CD4-positive, CD25-positive, alpha-beta regulatory T cell (primary cell): ENCODE measurements at regions not wholly inside any gene's neighbourhood (a gene's known extent, or its start where the extent isn't known, plus 50 kb on each side); places are given as distances from the start of the nearest gene placed in this dataset.
A peak's percentile ranks its signal among the peaks of the same experiment; 100 is the strongest.

Experiments used
- ATAC-seq, 2 donors: fragments of 150-1000 bp; cut with Tn5 transposase; one replicate each; pipeline ENCODE4 v1.10.0; 2021; ENCODE audit warnings: low read depth in 2 of 2, moderate number of reproducible peaks in 2 of 2, moderate library complexity in 1 of 2
- DNase-seq, 3 donors: peaks; one replicate each; pipeline versions ENCODE4 v3.0.0 to v3.0.0-alpha.2; 2012 to 2022; ENCODE audit warnings: mixed read lengths in 1 of 3
- H3K27ac ChIP-seq: one replicate; pipeline ENCODE4 v1.7.0; 2013; ENCODE audit warnings: mild to moderate bottlenecking, low read length; ENCODE audit not compliant: insufficient read depth, poor library complexity, severe bottlenecking
- H3K27me3 ChIP-seq: one replicate; pipeline ENCODE4 v1.7.0; 2013; ENCODE audit warnings: low read length; ENCODE audit not compliant: control insufficient read depth, insufficient read depth
- H3K36me3 ChIP-seq: one replicate; pipeline ENCODE4 v1.7.0; 2013; ENCODE audit warnings: mild to moderate bottlenecking, low read length, moderate library complexity; ENCODE audit not compliant: control insufficient read depth, insufficient read depth
- H3K4me1 ChIP-seq: 2 replicates; pipeline ENCODE4 v1.7.0; 2013; ENCODE audit warnings: mild to moderate bottlenecking, low read length; ENCODE audit not compliant: insufficient read depth, control insufficient read depth, poor library complexity, severe bottlenecking
- H3K4me3 ChIP-seq: one replicate; pipeline ENCODE4 v1.7.0; 2013; ENCODE audit warnings: low read depth, mild to moderate bottlenecking, low read length, moderate library complexity
- H3K9me3 ChIP-seq, 2 experiments: 1 replicate in 1 of 2; 2 replicates in 1 of 2; pipeline ENCODE4 v1.7.0; 2013; ENCODE audit warnings: low read length in 2 of 2, mild to moderate bottlenecking in 1 of 2, moderate library complexity in 1 of 2; ENCODE audit not compliant: control insufficient read depth in 2 of 2
- H3K27ac Mint-ChIP-seq, 3 donors: one replicate each; pipeline ENCODE4 v1.8.0; 2020 to 2022; ENCODE audit warnings: mild to moderate bottlenecking in 3 of 3, mixed read lengths in 3 of 3, moderate library complexity in 2 of 3
- H3K27me3 Mint-ChIP-seq: one replicate; pipeline ENCODE4 v1.8.0; 2022; ENCODE audit warnings: mild to moderate bottlenecking, mixed read lengths
- H3K36me3 Mint-ChIP-seq: one replicate; pipeline ENCODE4 v1.8.0; 2020; ENCODE audit warnings: mixed read lengths
- H3K4me1 Mint-ChIP-seq, 4 donors: one replicate each; pipeline ENCODE4 v1.8.0; 2020 to 2022; ENCODE audit warnings: mixed read lengths in 4 of 4, mild to moderate bottlenecking in 1 of 4
- H3K4me3 Mint-ChIP-seq, 4 donors: one replicate each; pipeline ENCODE4 v1.8.0; 2020 to 2022; ENCODE audit warnings: mild to moderate bottlenecking in 4 of 4, mixed read lengths in 4 of 4, moderate library complexity in 3 of 4
- H3K9me3 Mint-ChIP-seq, 7 donors: one replicate each; pipeline ENCODE4 v1.8.0; 2020 to 2022; ENCODE audit warnings: mixed read lengths in 7 of 7, mild to moderate bottlenecking in 3 of 7, moderate library complexity in 2 of 7

DNA sequence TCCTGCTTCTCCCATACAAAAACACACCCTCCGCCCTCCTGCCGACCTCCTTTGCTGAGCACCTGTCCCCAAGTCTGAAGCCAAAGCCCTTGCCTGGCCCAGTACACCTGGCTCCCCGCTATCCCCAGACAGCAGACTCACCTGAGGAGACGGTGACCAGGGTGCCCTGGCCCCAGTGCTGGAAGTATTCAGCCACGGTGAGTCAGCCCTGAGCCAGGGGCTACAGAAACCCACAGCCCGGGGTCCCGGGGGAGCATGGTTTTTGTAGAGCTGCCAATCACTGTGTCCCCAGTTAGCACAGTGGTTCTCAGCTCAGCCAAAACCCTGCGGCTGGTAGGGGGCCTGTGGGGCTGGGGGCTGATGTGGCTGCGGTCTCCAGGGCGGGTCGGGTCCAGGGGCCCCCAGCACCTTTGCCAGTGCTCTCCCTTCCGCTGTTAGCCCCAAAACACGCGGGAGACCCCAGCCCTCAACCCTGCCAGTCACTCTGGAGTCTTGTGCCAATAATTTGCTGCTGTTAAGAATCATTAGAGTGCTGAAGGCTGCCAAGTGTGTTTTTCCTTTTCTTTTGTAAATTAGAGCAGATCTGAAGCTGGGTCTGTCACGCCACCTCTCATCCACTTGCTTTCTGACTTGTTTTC is 339.0 kb downstream of the TMEM121 start:
- DNase-seq (peak in 1 of 3 donors; percentile 0), ATAC-seq (no peak)
- H3K27me3 ChIP-seq: no peaks in the 10 kb centered on the region
- Mint-ChIP-seq H3K4me3 (no peak overlapping the region), H3K36me3 (no peaks in the 10 kb centered on the region), H3K4me1 (peaks cover 19 to 40% (median 28%) of the 10 kb centered on the region in 4 donors), H3K27me3 (peaks cover 3% of the 10 kb centered on the region), H3K27ac (no peak overlapping the region), H3K9me3 (no peaks in the 10 kb centered on the region)
- no peak overlapping the region for H3K4me3 ChIP-seq
- H3K36me3 ChIP-seq: no peaks in the 10 kb centered on the region
- no peak overlapping the region for H3K27ac ChIP-seq
- peaks cover 26% of the 10 kb centered on the region for H3K4me1 ChIP-seq
- no peaks in the 10 kb centered on the region for H3K9me3 ChIP-seq

DNA sequence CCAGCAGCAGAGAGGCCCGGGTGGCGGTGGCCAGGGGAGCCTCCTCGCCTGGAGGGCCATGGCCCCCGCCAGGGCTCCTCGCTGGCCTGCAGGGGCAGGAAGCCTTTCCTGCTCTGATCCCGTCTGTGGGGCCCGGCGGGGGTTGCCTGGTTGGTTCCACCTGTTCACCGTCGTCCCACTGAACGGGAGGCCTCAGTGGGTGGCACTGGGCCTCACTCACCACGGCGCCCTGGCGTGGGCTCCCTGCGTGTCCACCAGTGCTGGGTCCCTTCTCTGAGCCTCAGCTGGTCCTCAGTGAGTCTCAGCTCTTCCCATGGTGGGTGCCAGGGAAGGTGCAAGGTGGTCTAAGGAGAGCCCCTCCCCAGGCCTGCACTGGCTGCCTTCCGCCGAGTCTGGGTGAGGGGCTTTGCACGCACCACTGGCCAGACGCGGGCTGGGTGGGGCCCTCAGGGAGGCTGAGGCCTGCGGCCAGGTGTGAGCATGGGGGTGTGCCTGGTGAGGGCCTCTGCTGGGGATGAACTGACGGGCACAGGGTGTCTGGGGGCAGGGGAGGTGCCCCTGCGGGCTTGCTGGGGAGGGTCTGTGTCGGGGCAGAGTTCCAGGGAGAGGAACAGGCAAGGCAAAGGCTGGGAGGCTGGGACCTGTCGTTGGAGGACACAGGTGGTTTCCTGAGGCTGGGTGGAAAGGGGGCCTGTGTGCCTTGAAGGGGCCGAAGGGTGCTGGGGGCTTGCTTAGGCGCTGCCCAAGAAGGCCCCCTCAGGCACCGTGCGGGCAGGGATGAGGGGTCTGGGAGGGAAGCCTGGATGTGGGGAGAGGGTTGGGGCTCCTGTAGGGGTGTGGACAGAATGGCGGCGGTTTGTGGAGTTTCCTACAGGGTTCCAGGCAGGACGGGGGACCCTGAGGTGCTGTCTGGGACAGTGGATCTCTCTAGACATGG is 339.8 kb downstream of the TMEM121 start:
- H3K27me3 Mint-ChIP-seq: peaks cover 6% of the 10 kb centered on the region
- H3K4me3 ChIP-seq: no peak overlapping the region
- no peak overlapping the region for H3K4me3 Mint-ChIP-seq
- H3K4me1 ChIP-seq: peaks cover 18% of the 10 kb centered on the region
- H3K9me3 Mint-ChIP-seq: peaks cover 0 to 1% (median 0%) of the 10 kb centered on the region in 7 donors
- H3K27me3 ChIP-seq: no peaks in the 10 kb centered on the region
- no peaks in the 10 kb centered on the region for H3K9me3 ChIP-seq
- H3K36me3 Mint-ChIP-seq: no peaks in the 10 kb centered on the region
- peaks cover 12 to 33% (median 25%) of the 10 kb centered on the region in 4 donors for H3K4me1 Mint-ChIP-seq
- DNase-seq (no peak), ATAC-seq (no peak)
- H3K36me3 ChIP-seq: no peaks in the 10 kb centered on the region
- H3K27ac ChIP-seq: no peak overlapping the region
- H3K27ac Mint-ChIP-seq: peak overlapping the region in 1 of 3 donors; percentile 55

DNA sequence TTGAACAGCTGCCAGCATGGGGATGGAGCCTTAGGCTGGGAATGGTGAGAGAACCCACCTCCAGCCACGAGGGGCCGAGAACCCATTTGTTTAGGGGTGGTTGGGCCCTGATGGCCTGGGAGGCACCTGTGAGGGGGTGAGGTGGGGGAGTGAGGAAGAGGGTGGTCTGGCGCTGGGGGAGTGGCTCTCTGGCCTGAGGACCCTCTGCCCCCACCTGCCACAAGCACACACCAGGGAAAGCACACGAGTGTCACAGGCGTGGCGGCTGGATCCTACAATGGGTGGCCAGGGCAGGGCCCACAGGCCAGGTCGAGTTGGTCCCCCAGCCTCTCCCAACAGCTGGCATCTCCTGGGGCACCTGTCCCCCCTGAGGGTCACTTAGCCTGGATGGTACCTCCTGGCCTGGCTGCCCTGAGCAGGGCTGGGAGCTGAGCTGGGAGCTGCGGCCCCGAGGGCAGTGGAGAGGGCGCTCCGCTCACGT is 340.5 kb downstream of the TMEM121 start:
- peaks cover 0 to 3% (median 0%) of the 10 kb centered on the region in 7 donors for H3K9me3 Mint-ChIP-seq
- Histone ChIP-seq H3K27ac (no peak overlapping the region), H3K4me3 (no peak overlapping the region), H3K36me3 (no peaks in the 10 kb centered on the region), H3K27me3 (no peaks in the 10 kb centered on the region), H3K9me3 (no peaks in the 10 kb centered on the region), H3K4me1 (peaks cover 11% of the 10 kb centered on the region)
- H3K27me3 Mint-ChIP-seq: peaks cover 6% of the 10 kb centered on the region
- no peaks in the 10 kb centered on the region for H3K36me3 Mint-ChIP-seq
- peaks cover 7 to 25% (median 19%) of the 10 kb centered on the region in 4 donors for H3K4me1 Mint-ChIP-seq
- H3K4me3 Mint-ChIP-seq: no peak overlapping the region
- peak overlapping the region in 1 of 3 donors; percentile 55 for H3K27ac Mint-ChIP-seq
- DNase-seq (no peak), ATAC-seq (no peak)

DNA sequence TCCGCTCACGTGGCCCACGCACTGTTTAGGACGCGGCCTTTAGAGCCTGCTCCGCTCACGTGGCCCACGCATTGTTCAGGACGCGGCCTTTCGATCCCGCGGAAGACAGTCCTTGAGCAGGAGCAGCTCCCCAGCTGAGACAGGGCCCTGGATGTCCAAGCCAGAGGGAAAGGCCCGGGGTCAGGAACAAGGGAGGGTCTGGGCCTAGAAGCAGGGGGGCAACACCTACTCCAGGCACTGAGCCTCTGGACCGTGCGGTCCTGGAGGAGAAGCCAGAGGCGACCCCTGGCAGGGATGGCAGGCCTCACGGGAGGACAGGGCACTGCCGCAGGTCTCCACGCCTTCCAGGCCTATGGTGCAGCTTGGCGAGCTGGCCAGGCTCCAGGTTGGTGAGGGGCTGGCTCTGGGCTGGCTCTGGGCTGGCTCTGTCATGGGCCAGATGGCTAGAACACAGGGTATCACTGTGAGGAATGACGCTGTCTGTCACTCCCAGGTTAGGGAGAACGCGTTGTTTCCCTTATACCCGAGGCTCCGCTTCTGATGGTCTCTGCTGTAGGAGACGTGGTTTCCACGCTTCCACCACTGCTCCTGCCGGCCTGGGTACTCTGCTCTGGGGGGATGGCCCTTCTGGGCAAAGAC is 341.7 kb downstream of the TMEM121 start:
- Histone ChIP-seq H3K4me3 (no peak overlapping the region), H3K9me3 (no peaks in the 10 kb centered on the region), H3K36me3 (no peaks in the 10 kb centered on the region), H3K4me1 (no peaks in the 10 kb centered on the region), H3K27me3 (no peaks in the 10 kb centered on the region), H3K27ac (no peak overlapping the region)
- Mint-ChIP-seq H3K36me3 (no peaks in the 10 kb centered on the region), H3K27me3 (peaks cover 12% of the 10 kb centered on the region), H3K9me3 (peaks cover 0 to 6% (median 0%) of the 10 kb centered on the region in 7 donors), H3K4me3 (no peak overlapping the region), H3K27ac (no peak overlapping the region), H3K4me1 (peaks cover 3 to 13% (median 12%) of the 10 kb centered on the region in 4 donors)
- ATAC-seq (no peak), DNase-seq (peak in 1 of 3 donors; percentile 0)

DNA sequence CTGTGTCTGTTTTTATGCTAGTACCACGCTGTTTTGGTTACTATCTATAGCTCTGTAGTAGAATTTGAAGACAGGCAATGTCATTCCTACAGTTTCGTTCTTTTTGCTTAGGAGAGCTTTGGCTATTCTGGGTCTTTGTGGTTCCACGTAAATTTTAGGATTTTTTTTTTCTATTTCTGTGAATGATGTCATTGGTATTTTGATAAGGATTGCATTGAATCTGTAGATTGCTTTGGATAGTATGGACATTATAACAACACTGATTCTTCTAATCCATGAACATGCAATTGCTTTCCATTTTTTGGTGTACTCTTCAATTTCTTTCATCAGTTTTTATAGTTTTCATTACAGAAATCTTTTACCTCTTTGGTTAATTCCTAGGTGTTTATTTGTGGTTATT is 345.2 kb downstream of the TMEM121 start:
- Histone ChIP-seq H3K36me3 (no peaks in the 10 kb centered on the region), H3K4me1 (no peaks in the 10 kb centered on the region), H3K27me3 (no peaks in the 10 kb centered on the region), H3K9me3 (no peaks in the 10 kb centered on the region), H3K4me3 (no peak overlapping the region), H3K27ac (no peak overlapping the region)
- peaks cover 3 to 13% (median 9%) of the 10 kb centered on the region in 4 donors for H3K4me1 Mint-ChIP-seq
- H3K27ac Mint-ChIP-seq: no peak overlapping the region
- no peak overlapping the region for H3K4me3 Mint-ChIP-seq
- ATAC-seq (no peak), DNase-seq (no peak)
- peaks cover 0 to 15% (median 0%) of the 10 kb centered on the region in 7 donors for H3K9me3 Mint-ChIP-seq
- H3K27me3 Mint-ChIP-seq: peaks cover 40% of the 10 kb centered on the region
- H3K36me3 Mint-ChIP-seq: no peaks in the 10 kb centered on the region

DNA sequence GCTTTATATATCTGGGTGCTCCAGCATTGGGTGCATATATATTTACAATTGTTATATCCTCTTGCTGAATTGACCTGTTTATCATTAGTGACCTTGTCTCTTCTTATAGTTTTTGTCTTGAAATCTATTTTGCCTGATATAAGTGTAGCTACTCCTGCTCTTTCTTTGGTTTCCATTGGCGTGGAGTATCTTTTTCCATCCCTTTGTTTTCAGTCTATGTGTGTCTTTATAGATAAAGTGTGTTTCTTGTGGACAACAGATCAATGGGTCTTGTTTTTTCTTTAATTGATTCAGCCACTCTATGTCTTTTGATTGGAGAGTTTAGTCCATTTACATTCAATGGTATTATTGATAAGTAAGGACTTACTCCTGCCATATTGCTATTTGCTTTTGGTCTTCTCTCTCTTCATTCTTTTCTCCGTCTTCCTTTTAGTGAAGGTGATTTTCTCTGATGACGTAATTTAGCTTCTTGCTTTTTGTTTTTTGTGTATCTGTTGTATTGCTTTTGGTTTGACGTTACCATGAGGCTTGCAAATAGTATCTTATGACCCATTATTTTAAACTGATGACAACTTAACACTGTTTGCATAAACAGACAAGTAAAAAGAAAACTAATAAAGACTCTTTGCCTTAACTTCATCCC is 347.6 kb downstream of the TMEM121 start:
- Histone ChIP-seq H3K4me1 (no peaks in the 10 kb centered on the region), H3K27ac (no peak overlapping the region), H3K4me3 (no peak overlapping the region), H3K9me3 (no peaks in the 10 kb centered on the region), H3K36me3 (no peaks in the 10 kb centered on the region), H3K27me3 (no peaks in the 10 kb centered on the region)
- H3K4me1 Mint-ChIP-seq: peaks cover 2 to 7% (median 4%) of the 10 kb centered on the region in 4 donors
- DNase-seq (no peak), ATAC-seq (no peak)
- no peak overlapping the region for H3K4me3 Mint-ChIP-seq
- peaks cover 0 to 15% (median 0%) of the 10 kb centered on the region in 7 donors for H3K9me3 Mint-ChIP-seq
- no peaks in the 10 kb centered on the region for H3K36me3 Mint-ChIP-seq
- H3K27me3 Mint-ChIP-seq: peaks cover 58% of the 10 kb centered on the region
- H3K27ac Mint-ChIP-seq: no peak overlapping the region

DNA sequence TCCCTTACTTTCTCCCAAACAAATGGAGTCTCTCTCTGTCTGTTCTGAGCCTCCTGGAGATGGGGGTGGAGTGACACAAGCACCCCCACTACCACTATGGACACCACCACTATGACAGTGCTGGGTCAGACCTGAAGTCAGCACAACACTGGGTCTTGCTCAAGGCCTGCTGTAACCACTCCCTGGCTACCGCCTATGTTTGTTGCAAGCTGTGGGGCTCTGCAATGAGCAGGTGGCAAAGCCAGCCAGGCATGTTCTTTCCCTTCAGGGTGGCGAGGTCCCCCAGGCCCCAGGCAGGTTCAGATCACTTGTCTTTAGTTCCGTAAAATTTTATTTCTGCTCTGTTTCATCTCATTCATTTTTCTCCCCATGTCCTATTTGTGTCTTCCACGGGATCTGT is 349.8 kb downstream of the TMEM121 start:
- Mint-ChIP-seq H3K4me1 (peaks cover 0 to 2% (median under 1%) of the 10 kb centered on the region in 4 donors), H3K4me3 (no peak overlapping the region), H3K9me3 (peaks cover 0 to 14% (median 0%) of the 10 kb centered on the region in 7 donors), H3K27ac (no peak overlapping the region), H3K36me3 (no peaks in the 10 kb centered on the region), H3K27me3 (peaks cover 52% of the 10 kb centered on the region)
- Histone ChIP-seq H3K9me3 (no peaks in the 10 kb centered on the region), H3K27me3 (no peaks in the 10 kb centered on the region), H3K27ac (no peak overlapping the region), H3K4me3 (no peak overlapping the region), H3K4me1 (no peaks in the 10 kb centered on the region), H3K36me3 (no peaks in the 10 kb centered on the region)
- DNase-seq (no peak), ATAC-seq (no peak)
